ENCODE measurements at regions not wholly inside any gene's neighbourhood (a gene's known extent, or its start where the extent isn't known, plus 50 kb on each side); places are given as distances from the start of the nearest gene placed in this dataset.

DNA sequence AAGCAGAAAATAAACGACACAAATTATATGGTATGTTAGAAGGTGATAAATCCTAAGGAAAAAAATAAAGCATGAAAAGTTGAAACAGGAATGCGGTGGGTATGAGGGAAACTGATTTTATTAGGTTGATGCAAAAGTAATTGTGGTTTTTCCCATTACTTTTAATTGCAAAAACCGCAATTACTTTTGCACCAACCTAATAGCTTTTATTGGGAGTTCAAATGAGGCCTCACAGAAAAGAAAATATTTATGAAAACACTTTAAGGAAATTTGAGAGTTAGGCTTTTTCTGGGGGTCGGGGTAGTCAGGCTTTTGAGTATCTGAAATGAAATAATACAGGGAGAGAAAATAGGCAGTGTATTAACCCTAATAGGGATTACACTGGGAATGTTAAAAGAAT is 397.0 kb upstream of the KHDRBS2 start:
- TF ChIP-seq CTCF (conservative IDR thresholded peaks at IDR 0.05; ENCODE audit: low read depth, low read length), result no peak
- no peak for TF ChIP-seq EZH2 (IDR thresholded peaks at IDR 0.05; ENCODE audit: borderline replicate concordance, low read depth, low read length, poor library complexity, severe bottlenecking)

All from A673 (cell line).